Osteoblast (primary cell): ENCODE measurements at regions not wholly inside any gene's neighbourhood (a gene's known extent, or its start where the extent isn't known, plus 50 kb on each side); places are given as distances from the start of the nearest gene placed in this dataset.

Source experiments
- DNase-seq: peaks from one replicate; pipeline ENCODE4 v3.0.0; 2011; ENCODE audit warnings: low spot score, mixed read lengths; ENCODE audit not compliant: insufficient read length; ENCODE audit errors: missing footprints
- H2AFZ ChIP-seq: 2 replicates; pipeline ENCODE4 v1.6.0; 2011; ENCODE audit warnings: mild to moderate bottlenecking, low read length
- H3K27ac ChIP-seq: 2 replicates; pipeline ENCODE4 v1.5.1; 2011; ENCODE audit warnings: mild to moderate bottlenecking, low read depth, low read length, moderate library complexity
- H3K27me3 ChIP-seq: 2 replicates; pipeline ENCODE4 v1.6.0; 2012; ENCODE audit warnings: mild to moderate bottlenecking, control low read depth, inconsistent platforms, low read length, moderate library complexity; ENCODE audit not compliant: insufficient read depth
- H3K36me3 ChIP-seq: 2 replicates; pipeline ENCODE4 v1.5.1; 2011; ENCODE audit warnings: mild to moderate bottlenecking, low read length, control low read depth, moderate library complexity; ENCODE audit not compliant: insufficient read depth
- H3K4me1 ChIP-seq: 2 replicates; pipeline ENCODE4 v1.5.1; 2011; ENCODE audit warnings: mild to moderate bottlenecking, low read length, control low read depth, moderate library complexity; ENCODE audit not compliant: insufficient read depth
- H3K4me2 ChIP-seq: 2 replicates; pipeline ENCODE4 v1.6.0; 2011; ENCODE audit warnings: mild to moderate bottlenecking, low read length; ENCODE audit not compliant: insufficient read depth
- H3K4me3 ChIP-seq: fragments of 200-600 bp; sonication (generic); 3 replicates; pipeline ENCODE4 v1.5.1; 2012; ENCODE audit warnings: mild to moderate bottlenecking, low read length, inconsistent platforms; ENCODE audit not compliant: insufficient read depth
- H3K79me2 ChIP-seq: 2 replicates; pipeline ENCODE4 v1.6.0; 2012; ENCODE audit warnings: mild to moderate bottlenecking, low read length, control low read depth, inconsistent platforms; ENCODE audit not compliant: insufficient read depth
- H3K9me3 ChIP-seq: 2 replicates; pipeline ENCODE4 v1.5.1; 2011; ENCODE audit warnings: low read depth, low read length, control low read depth
- H4K20me1 ChIP-seq: 2 replicates; pipeline ENCODE4 v1.6.0; 2012; ENCODE audit warnings: mild to moderate bottlenecking, low read length, control low read depth; ENCODE audit not compliant: insufficient read depth
- TF ChIP-seq, protein P1 (sequence below): IDR thresholded peaks from 2 replicates; pipeline ENCODE4 v1.5.1; 2011; ENCODE audit warnings: mild to moderate bottlenecking, low read depth, low read length, moderate library complexity; ENCODE audit errors: extremely low read depth

DNA sequence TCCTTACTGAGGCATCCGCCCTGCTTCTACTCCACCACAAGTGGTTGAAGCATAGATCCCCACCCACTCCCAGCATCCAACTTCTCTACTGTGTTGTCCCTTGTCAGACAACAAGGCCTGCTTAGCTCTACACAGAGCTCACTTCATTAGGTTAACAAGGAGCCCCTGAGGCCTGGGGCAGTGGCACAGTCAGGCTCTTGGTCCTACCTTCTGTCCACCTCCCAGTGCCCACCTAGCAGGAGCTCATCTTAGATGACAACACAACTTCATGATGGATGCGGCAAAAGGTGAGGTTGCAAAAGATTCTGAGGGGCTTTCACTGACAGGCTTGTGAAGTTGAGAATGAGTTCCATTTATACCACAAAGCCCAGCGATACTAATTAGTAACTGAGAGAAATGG, 432.0 kb upstream of the CDH5 start:
- Histone ChIP-seq H2AFZ (no peak overlapping the region), H3K27me3 (no peaks in the 10 kb centered on the region), H3K4me2 (no peak overlapping the region), H3K9me3 (no peaks in the 10 kb centered on the region), H3K4me1 (no peaks in the 10 kb centered on the region), H3K79me2 (no peaks in the 10 kb centered on the region), H3K27ac (no peak overlapping the region), H4K20me1 (no peaks in the 10 kb centered on the region), H3K4me3 (no peak overlapping the region), H3K36me3 (no peaks in the 10 kb centered on the region)
- DNase-seq, result no peak
- TF ChIP-seq, protein P1, sequence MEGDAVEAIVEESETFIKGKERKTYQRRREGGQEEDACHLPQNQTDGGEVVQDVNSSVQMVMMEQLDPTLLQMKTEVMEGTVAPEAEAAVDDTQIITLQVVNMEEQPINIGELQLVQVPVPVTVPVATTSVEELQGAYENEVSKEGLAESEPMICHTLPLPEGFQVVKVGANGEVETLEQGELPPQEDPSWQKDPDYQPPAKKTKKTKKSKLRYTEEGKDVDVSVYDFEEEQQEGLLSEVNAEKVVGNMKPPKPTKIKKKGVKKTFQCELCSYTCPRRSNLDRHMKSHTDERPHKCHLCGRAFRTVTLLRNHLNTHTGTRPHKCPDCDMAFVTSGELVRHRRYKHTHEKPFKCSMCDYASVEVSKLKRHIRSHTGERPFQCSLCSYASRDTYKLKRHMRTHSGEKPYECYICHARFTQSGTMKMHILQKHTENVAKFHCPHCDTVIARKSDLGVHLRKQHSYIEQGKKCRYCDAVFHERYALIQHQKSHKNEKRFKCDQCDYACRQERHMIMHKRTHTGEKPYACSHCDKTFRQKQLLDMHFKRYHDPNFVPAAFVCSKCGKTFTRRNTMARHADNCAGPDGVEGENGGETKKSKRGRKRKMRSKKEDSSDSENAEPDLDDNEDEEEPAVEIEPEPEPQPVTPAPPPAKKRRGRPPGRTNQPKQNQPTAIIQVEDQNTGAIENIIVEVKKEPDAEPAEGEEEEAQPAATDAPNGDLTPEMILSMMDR, result no peak

DNA sequence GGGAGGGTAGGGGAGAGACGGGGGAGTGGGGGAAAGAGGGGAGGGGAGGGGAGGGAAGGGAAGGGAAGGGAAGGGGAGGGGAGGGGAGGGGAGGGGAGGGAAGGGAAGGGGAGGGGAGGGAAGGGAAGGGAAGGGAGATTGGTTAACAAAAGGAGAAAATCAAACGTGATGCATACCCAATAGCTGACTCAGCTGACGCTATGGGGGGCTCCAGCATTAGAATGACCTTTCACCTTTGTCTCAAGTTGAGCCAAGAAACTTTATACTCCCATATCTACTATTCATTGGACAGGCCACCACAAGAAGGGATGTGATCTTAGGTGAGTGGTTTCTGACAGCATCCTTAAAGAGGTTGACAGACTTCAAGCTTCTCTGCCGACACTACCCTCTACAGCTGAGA, 432.8 kb upstream of the CDH5 start:
- H3K36me3 ChIP-seq, result no peaks in the 10 kb centered on the region
- no peaks in the 10 kb centered on the region for H3K79me2 ChIP-seq
- H3K27me3 ChIP-seq, result no peaks in the 10 kb centered on the region
- no peak overlapping the region for H3K4me2 ChIP-seq
- no peaks in the 10 kb centered on the region for H3K9me3 ChIP-seq
- no peak overlapping the region for H3K4me3 ChIP-seq
- H2AFZ ChIP-seq, result no peak overlapping the region
- no peaks in the 10 kb centered on the region for H3K4me1 ChIP-seq
- H3K27ac ChIP-seq, result no peak overlapping the region
- no peak for DNase-seq
- TF ChIP-seq, protein P1, result no peak
- H4K20me1 ChIP-seq, result no peaks in the 10 kb centered on the region

DNA sequence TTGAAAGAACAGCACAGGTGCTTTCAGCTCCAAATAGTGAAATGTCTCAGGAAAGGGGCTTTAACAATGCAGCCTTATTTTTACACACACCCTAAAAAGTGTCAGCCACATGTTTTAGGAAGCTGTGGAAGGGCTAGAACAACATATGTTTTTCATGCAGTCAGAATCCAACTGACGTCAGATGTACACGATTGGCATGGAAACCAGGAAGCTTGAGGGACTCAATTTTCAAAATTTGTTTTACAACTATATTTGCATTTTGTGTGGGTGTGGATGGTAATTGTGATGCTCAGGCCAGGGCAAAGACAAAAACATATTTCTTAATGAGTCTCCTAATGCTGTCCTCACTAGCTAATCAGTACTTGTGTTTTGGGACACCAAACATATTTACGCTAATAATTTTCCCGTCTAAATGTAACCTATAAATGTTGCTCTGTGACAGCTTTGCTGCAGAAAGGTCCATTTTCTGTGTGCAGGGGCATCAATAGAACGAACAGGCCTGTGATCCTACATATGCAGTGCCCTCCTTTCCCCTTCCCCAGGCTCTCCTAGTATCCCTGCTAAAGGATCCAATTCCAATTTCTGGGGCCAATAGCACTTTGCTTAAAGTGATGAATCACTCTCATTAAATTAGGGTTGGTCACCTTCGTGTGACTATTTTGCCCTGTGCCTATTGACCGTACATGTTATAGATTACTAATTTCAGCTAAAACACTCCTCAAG, 434.0 kb upstream of the CDH5 start:
- H3K79me2 ChIP-seq, result no peaks in the 10 kb centered on the region
- H3K4me3 ChIP-seq, result no peak overlapping the region
- H3K36me3 ChIP-seq, result no peaks in the 10 kb centered on the region
- no peak overlapping the region for H3K27ac ChIP-seq
- H4K20me1 ChIP-seq, result no peaks in the 10 kb centered on the region
- TF ChIP-seq, protein P1, result no peak
- H3K27me3 ChIP-seq, result no peaks in the 10 kb centered on the region
- no peak for DNase-seq
- H3K4me2 ChIP-seq, result no peak overlapping the region
- H3K9me3 ChIP-seq, result no peaks in the 10 kb centered on the region
- H3K4me1 ChIP-seq, result no peaks in the 10 kb centered on the region
- H2AFZ ChIP-seq, result no peak overlapping the region

DNA sequence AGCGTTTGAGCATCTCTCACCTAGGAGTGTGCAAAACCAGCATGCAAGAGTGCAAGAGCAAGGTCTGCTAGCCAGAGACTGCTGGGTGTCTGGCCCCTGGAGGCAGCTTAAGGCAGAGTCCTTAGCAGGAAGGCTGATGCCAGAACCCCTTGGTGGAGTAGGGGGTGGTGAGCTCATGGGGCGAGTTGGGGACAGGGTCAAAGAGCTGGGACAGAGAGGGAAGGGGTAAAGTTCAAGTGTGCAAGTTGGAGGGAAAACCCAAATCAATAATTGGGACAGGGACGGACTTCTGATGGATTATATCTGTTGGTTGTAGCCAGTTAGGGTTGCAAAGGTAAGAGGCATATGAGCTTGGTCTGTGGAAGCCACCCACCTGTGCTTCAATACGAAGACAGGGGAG, 443.6 kb upstream of the CDH5 start:
- no peak for DNase-seq
- Histone ChIP-seq H3K79me2 (no peaks in the 10 kb centered on the region), H2AFZ (no peak overlapping the region), H4K20me1 (no peaks in the 10 kb centered on the region), H3K36me3 (no peaks in the 10 kb centered on the region), H3K27ac (no peak overlapping the region), H3K9me3 (no peaks in the 10 kb centered on the region), H3K4me3 (no peak overlapping the region), H3K4me2 (no peak overlapping the region), H3K4me1 (no peaks in the 10 kb centered on the region), H3K27me3 (peaks cover 4% of the 10 kb centered on the region)
- TF ChIP-seq, protein P1, result no peak
